T-cell (primary cell): ENCODE measurements at regions not wholly inside any gene's neighbourhood (a gene's known extent, or its start where the extent isn't known, plus 50 kb on each side); places are given as distances from the start of the nearest gene placed in this dataset.

ENCODE experiments used
- ATAC-seq, 4 experiments: fragments of 200-7000 bp in 3 of 4; fragments of 150-1000 bp in 1 of 4; cut with Tn5 transposase; replicated peaks in 1 of 4; 1 replicate in 3 of 4; 2 replicates in 1 of 4; pipeline ENCODE4 v1.10.0; 2021; ENCODE audit warnings: moderate library complexity in 3 of 4, mild to moderate bottlenecking in 2 of 4, moderate number of reproducible peaks in 1 of 4
- CTCF ChIA-PET, 2 donors: fragments of 300-600 bp; sonication (Branson Sonifier 250); formaldehyde crosslinking; loops; one replicate each; lab custom pipeline; 2022; ENCODE audit warnings: antibody characterized with exemption in 2 of 2; lab: Charles Lee
- POLR2A ChIA-PET, 2 donors: fragments of 300-600 bp; sonication (Branson Sonifier 250); formaldehyde crosslinking; loops; one replicate each; lab custom pipeline; 2022; ENCODE audit warnings: antibody characterized with exemption in 2 of 2; lab: Charles Lee
- DNase-seq, 35 experiments: peaks; one replicate each; pipeline versions ENCODE4 v3.0.0 to v3.0.0-alpha.2; 2013 to 2023
- H3K27ac ChIP-seq: one replicate; pipeline ENCODE4 v1.5.1; 2013; ENCODE audit warnings: low read length
- H3K27me3 ChIP-seq, 2 experiments: replicated peaks in 1 of 2; 1 replicate in 1 of 2; 2 replicates in 1 of 2; pipeline versions ENCODE4 v1.6.1 to v1.7.0; 2013; ENCODE audit warnings: low read length in 1 of 2, mixed read lengths in 1 of 2; ENCODE audit not compliant: control insufficient read depth in 2 of 2, insufficient read depth in 2 of 2; ENCODE audit errors: extremely low read depth in 1 of 2
- H3K36me3 ChIP-seq, 2 donors: 1 replicate in 1 of 2; 2 replicates in 1 of 2; pipeline versions ENCODE4 v1.6.1 to v1.7.0; 2013; ENCODE audit warnings: low read length in 1 of 2; ENCODE audit not compliant: control insufficient read depth in 2 of 2, insufficient read depth in 1 of 2; ENCODE audit errors: extremely low read depth in 1 of 2
- H3K4me1 ChIP-seq, 2 experiments: 1 replicate in 1 of 2; 2 replicates in 1 of 2; pipeline versions ENCODE4 v1.6.1 to v1.7.0; 2013; ENCODE audit warnings: low read length in 2 of 2, mixed read lengths in 1 of 2; ENCODE audit not compliant: insufficient read depth in 2 of 2, control insufficient read depth in 1 of 2; ENCODE audit errors: extremely low read depth in 1 of 2
- H3K4me3 ChIP-seq, 2 donors: 1 replicate in 1 of 2; 2 replicates in 1 of 2; pipeline versions ENCODE4 v1.5.1 to v1.7.0; 2013; ENCODE audit warnings: mild to moderate bottlenecking in 2 of 2, low read length in 1 of 2, moderate library complexity in 1 of 2; ENCODE audit not compliant: control insufficient read depth in 1 of 2; ENCODE audit errors: extremely low read depth in 1 of 2
- H3K9me3 ChIP-seq: 2 replicates; pipeline ENCODE4 v1.7.0; 2013
- H3K27ac Mint-ChIP-seq, 2 donors: one replicate each; pipeline ENCODE4 v1.8.0; 2020 to 2021; ENCODE audit warnings: mild to moderate bottlenecking in 2 of 2, mixed read lengths in 2 of 2
- H3K27me3 Mint-ChIP-seq, 2 donors: one replicate each; pipeline ENCODE4 v1.8.0; 2021 to 2022; ENCODE audit warnings: mixed read lengths in 2 of 2
- H3K36me3 Mint-ChIP-seq: one replicate; pipeline ENCODE4 v1.8.0; 2021; ENCODE audit warnings: mixed read lengths
- H3K4me1 Mint-ChIP-seq, 3 donors: one replicate each; pipeline ENCODE4 v1.8.0; 2020 to 2022; ENCODE audit warnings: mixed read lengths in 3 of 3, mild to moderate bottlenecking in 1 of 3
- H3K4me3 Mint-ChIP-seq, 3 donors: one replicate each; pipeline ENCODE4 v1.8.0; 2020 to 2022; ENCODE audit warnings: mild to moderate bottlenecking in 3 of 3, mixed read lengths in 3 of 3, moderate library complexity in 3 of 3
- H3K9me3 Mint-ChIP-seq, 3 donors: one replicate each; pipeline ENCODE4 v1.8.0; 2020 to 2022; ENCODE audit warnings: mixed read lengths in 3 of 3
- WGBS: methylation state at CpG from one replicate; pipeline ENCODE4 v1.1.5; 2013; ENCODE audit warnings: missing lambda C conversion rate; ENCODE audit not compliant: insufficient coverage; 5-methylcytosine and 5-hydroxymethylcytosine counted together

DNA sequence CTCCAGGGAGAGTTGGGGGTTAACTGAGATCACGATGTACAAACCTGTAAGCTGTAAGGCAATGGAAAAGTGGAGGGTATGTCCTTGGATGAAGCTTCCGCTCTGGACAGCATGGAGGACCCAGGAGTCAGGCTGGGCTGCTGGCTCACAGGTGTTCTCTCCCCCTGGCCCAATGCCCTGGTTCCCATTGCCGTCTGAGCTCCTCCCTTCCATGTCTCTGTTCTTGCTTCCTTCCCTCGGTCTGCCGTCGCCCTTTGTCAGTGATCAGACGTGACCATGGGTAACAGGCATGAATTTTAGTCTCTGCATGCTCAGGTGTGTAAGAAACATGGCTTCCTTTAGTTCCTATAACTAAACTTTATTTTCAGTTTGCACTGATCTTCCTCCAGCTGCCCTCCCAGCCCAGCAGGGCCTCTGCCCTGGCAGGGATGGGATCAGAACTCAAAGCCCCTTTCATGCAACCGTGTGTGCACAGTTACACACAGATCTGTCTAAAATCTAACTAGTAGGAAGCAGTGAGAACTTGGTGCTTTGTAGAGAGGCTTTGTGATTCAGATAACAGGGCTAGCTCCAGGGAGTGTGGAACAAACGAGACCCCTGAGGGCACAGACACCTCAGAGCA lies 51.7 kb upstream of the KCNMB1 start:
- WGBS: 92% methylated on average over 8 of the region's 9 CpGs
- H3K36me3 ChIP-seq: no peaks in the 10 kb centered on the region
- Mint-ChIP-seq H3K9me3 (no peaks in the 10 kb centered on the region), H3K36me3 (no peaks in the 10 kb centered on the region), H3K4me1 (peaks cover 3 to 5% (median 5%) of the 10 kb centered on the region in 3 donors), H3K27ac (no peak overlapping the region), H3K4me3 (no peak overlapping the region), H3K27me3 (no peaks in the 10 kb centered on the region)
- H3K4me3 ChIP-seq: no peak overlapping the region
- no peak overlapping the region for H3K27ac ChIP-seq
- DNase-seq (peak in 1 of 35 experiments; percentile 5), ATAC-seq (no peak)
- peaks cover 0 to 13% of the 10 kb centered on the region in 2 experiments for H3K27me3 ChIP-seq
- CTCF ChIA-PET: no interaction called here
- H3K9me3 ChIP-seq: no peaks in the 10 kb centered on the region
- POLR2A ChIA-PET: no interaction called here
- no peaks in the 10 kb centered on the region for H3K4me1 ChIP-seq

DNA sequence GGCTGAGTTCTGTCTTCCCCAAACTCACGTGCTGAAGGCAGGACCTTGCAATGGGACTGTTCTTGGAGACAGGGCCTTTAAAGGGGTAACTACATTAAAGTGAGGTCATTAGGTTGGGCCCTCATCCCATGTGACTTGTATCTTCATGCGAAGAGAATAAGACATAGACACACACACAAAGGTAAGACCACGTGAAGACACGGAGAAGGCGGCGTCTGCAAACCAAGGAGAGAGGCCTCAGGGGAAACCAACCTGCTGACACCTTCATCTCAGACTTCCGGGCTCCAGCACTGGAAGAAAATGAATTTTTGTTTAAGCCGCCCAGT lies 50.7 kb upstream of the KCNMB1 start:
- ChIA-PET POLR2A (no interaction called here), CTCF (no interaction called here)
- peak in 1 of 35 experiments; percentile 14 for DNase-seq
- Histone ChIP-seq H3K36me3 (no peaks in the 10 kb centered on the region), H3K4me3 (no peak overlapping the region), H3K9me3 (no peaks in the 10 kb centered on the region), H3K27ac (no peak overlapping the region), H3K27me3 (peaks cover 0 to 12% of the 10 kb centered on the region in 2 experiments), H3K4me1 (no peaks in the 10 kb centered on the region)
- ATAC-seq: no peak
- no peak overlapping the region for H3K4me3 Mint-ChIP-seq
- H3K4me1 Mint-ChIP-seq: peaks cover 3 to 4% (median 3%) of the 10 kb centered on the region in 3 donors
- 67% methylated on average over 5 of the region's 8 CpGs for WGBS
- H3K36me3 Mint-ChIP-seq: no peaks in the 10 kb centered on the region
- no peak overlapping the region for H3K27ac Mint-ChIP-seq
- no peaks in the 10 kb centered on the region for H3K9me3 Mint-ChIP-seq
- no peaks in the 10 kb centered on the region for H3K27me3 Mint-ChIP-seq

- ATAC-seq (no peak), DNase-seq (peak in 1 of 35 experiments; percentile 22)
- no peak overlapping the region for H3K4me3 ChIP-seq
- H3K27ac Mint-ChIP-seq: no peak overlapping the region
- 78% methylated on average over 11 of the region's 15 CpGs for WGBS
- ChIA-PET CTCF (no interaction called here), POLR2A (no interaction called here)
- no peak overlapping the region for H3K27ac ChIP-seq
- H3K36me3 Mint-ChIP-seq: no peaks in the 10 kb centered on the region
- no peaks in the 10 kb centered on the region for H3K9me3 ChIP-seq
- no peak overlapping the region for H3K4me3 Mint-ChIP-seq
- no peaks in the 10 kb centered on the region for H3K4me1 ChIP-seq
- H3K36me3 ChIP-seq: no peaks in the 10 kb centered on the region
- H3K9me3 Mint-ChIP-seq: no peaks in the 10 kb centered on the region
- peaks cover 0 to 15% of the 10 kb centered on the region in 2 experiments for H3K27me3 ChIP-seq
- no peaks in the 10 kb centered on the region for H3K27me3 Mint-ChIP-seq
- peaks cover 0 to 1% (median 0%) of the 10 kb centered on the region in 3 donors for H3K4me1 Mint-ChIP-seq
Measured at GRCh38 chr5:170439223-170439943, 50.2 kb upstream of the KCNMB1 start.
